NCI-H2171 (cell line): ENCODE measurements at regions not wholly inside any gene's neighbourhood (a gene's known extent, or its start where the extent isn't known, plus 50 kb on each side); places are given as distances from the start of the nearest gene placed in this dataset.
"Not testable (repeated sequence)": the region's sequence is repeated elsewhere in the genome, so short reads cannot be mapped to it uniquely, and the experiment has no call there.

Experiments used
- DNase-seq: peaks from one replicate; lab custom pipeline; 2025; lab: John Stamatoyannopoulos, UW

DNA sequence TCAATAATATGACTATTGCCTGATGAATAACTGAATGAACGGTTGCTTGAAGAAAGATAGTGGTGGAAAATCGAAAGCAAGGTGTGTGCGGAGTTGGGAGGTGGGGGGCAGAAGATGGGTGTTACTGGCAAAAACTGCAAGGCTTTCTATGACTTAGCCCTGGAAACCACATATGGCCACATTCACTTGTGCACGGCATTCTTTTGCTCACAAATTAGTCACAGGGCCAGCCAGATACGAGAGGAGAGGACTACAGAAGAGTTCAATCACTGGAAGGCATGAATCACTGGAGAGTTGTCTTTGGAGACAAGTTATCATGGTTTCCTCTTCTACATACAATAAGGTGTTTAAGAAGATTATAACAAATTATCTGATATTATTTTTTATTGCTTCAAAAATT, 626.5 kb upstream of the CPEB2 start:
- no peak for DNase-seq

DNA sequence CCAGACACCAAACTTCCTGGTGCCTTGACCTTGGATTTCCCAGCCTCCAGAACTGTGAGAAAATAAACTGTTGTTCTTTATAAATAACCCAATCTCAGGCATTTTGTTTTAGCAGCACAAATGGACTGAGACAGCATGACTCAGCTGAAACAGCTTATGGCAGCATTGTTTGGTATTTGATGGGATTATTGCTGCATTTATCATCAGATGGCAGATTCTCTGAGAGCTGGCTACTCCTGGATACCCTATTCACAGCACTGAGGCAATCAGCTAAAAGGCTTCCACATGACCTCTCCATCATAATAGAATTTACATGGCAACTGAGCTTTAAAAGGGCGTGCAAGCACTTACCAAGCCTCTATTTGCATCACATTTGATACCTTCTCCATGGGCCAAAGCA, 623.1 kb upstream of the CPEB2 start:
- no peak for DNase-seq

DNA sequence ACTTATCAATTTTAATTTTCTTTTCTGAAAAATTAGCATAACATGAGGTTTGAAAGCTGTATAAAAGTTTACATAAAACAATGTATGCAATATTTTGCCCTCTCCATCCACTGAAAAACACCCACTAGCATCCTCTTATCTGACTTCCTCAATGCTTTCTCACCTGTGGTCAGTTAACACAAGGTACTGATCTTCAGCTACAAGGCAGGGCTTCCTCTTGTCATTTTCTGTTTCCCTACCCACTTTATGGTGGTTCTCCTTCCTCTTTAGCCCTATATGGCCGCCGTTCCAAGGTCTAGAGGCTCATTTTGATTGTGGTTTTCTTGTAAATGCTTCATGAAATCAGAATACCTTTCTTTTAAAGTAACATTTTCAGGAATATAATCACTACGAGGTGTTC, 618.6 kb upstream of the CPEB2 start:
- no peak for DNase-seq

DNA sequence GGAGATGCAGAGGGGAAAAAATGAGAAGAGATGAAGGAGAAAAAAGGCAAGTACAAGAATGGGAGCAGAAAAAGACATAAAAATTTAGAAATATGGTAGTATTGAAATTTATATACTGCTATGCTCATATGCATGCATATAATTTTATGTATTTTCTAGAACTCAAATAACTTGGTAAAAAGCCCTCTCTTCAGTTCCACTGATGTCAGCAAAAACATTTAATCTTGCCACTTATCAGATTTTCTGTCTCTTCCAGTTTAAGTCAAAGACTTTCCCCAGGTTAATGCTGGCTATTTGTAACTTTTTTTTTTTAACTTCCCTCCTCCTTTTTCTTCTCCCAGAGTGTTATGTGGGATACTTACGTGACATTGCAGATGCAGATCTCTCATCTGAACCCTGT, 617.5 kb upstream of the CPEB2 start:
- no peak for DNase-seq

DNA sequence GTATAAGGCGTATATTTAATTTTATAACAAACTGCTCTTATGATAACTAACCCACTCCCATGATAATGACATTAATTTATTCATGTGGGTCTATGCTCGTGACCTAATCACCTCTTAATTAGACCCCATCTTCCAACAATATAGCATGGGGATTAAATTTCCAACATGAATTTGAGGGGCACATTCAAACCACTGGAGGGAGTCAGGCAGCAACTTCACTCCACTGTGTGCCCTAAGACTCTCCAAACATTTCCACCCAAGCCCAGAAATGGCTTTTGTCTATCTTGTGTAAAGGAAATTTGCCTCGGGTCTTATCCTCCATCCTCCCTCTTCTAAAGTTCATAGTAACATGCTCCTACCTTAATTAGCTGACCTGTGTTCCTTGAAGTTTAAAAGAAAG, 616.1 kb upstream of the CPEB2 start:
- DNase-seq, result no peak

DNA sequence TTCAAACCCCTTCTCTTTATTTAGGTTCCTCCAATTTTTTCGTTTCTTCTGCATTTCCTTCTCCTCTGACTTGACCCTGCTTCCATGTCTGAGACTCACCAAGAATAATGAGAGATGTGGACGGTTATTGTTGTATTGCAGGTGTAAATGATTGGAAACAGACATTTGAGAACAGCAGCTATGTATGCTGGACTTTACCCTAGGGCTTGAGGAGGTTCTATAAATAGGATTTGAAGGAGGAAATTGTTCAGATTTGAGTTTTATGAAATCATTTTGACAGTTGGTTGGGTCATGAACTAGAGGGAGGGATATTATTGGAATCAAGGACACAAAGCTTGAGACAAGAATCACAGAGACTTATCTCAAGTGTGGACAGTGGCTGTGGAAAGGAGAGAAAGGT, 614.6 kb upstream of the CPEB2 start:
- no peak for DNase-seq

DNA sequence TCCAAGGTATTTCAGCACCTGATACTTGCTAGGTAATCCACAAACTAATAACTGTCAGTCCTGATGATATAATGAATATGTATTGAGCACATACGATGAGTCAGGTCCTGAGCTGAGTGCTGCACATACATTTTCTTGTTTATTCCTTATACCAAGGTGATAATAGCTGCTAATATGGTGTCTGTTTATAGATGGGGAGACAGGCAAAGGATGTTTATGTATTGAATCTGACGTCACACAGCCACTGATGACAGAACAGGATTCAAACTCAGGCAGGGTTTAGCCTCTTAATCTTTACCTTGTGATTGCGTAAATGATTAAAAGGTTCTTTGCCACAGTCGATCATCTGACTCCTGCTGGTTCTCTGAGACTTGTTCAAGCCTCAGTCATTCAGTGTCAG, 609.9 kb upstream of the CPEB2 start:
- no peak for DNase-seq

DNA sequence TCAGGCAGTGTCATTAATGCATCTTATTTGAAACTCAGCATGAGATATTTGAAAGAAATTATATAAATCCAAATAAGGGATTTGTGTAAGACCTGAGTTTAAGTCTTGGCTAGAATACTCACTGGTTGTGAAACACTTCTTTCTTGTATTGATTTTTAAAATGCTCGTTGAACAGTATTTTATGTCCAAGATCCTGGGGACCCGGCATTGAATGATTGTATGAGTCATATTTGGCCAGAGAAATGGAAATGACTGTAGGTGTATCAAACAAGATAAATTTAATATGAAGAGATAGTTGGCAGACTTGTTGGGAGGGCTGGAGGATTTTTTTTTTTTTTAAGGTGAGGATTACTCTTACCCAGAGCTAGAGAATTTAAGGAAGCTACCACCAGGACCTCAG, 606.1 kb upstream of the CPEB2 start:
- no peak for DNase-seq

DNA sequence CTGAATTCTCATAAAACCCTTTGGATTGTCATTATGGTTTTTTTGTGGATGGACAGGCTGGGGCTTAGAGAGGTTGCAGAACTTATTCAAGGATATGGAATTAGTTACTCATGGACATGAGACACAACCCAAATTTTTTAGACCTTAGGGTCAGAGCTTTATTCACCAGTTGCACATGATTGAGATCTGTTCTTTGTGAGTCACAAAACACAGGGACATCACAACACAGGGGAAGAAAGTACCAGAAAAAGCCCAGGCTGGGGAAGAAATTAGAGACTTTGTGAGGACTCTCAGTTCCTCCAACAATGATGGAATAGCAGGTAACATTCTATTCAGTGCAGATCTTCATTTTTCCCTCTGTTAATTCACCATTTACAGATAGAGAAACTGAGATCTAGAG, 602.4 kb upstream of the CPEB2 start:
- no peak for DNase-seq

DNA sequence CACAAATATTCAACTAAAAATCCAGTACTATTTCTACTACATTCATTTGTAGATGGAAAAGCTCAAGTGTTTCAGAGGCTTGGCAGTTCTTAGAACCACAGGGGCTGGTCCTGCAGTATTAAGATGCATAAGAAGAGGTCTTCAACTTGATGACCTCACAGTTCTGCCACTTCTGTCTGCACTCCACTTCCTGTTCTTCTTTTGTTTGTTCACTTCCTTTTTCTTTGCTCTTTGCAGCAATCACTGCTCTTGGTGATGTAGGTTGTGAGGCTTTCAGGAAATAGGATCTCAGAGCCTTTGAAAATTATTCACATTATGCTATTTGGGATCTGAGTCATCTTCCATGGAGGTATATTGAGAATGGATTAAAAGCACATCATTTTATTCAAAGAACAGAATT, 602.0 kb upstream of the CPEB2 start:
- DNase-seq, result no peak

DNA sequence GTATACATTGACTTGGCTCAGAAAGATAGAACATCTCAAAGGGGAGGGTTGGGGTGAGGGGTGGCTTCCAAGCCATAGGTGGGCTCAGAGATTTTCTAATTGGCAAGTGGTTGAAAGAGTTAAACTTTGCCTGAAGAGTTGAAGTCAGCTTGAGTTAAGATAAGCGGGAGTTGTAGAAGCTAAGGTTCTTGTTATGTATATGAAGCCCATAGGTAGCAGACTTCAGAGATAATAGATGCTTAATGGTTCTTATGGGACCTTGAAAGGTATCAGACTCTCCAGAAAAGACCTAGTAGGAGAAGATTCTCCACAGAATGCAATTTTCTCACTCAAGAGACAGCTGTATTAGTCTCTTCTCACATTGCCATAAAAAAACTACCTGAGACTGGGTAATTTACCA, 599.1 kb upstream of the CPEB2 start:
- no peak for DNase-seq

DNA sequence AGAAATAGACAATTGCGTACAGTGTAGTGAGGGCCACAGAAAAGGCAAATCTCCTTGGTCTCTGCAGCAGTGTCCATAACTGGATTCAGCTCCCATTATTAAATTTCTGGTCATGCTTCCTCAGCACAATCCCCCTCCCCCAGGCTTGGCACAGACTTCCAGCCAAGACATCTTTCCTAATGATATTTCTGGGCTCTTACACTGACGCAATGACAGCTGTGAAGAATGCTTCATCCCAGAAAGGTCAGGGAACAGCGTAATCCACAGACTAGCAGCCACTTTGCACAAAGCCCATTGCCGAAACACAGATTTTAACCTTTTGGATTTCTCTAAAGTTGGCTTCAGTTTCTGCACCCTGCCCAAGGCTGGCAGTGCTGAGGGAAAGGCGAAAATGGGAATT, 597.6 kb upstream of the CPEB2 start:
- no peak for DNase-seq

DNA sequence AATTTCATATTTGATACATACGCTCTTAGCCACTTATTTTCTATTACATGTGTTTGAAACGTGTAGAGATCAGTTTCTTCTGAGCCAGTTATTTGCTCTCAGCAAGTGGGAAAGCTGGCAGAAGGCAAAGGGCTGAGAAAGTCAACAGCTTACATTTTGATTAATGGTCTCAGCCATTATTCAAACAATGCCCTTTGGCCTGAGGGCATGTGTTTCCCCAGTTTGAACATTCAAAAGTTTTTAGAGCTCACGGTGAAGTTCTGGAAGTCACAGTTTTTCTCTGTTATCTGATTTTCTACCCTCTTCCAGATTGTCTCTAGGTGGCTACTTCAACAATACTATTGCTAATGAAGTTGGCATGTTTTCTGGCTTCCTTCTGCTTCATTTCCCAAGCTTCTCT, 591.8 kb upstream of the CPEB2 start:
- no peak for DNase-seq

DNA sequence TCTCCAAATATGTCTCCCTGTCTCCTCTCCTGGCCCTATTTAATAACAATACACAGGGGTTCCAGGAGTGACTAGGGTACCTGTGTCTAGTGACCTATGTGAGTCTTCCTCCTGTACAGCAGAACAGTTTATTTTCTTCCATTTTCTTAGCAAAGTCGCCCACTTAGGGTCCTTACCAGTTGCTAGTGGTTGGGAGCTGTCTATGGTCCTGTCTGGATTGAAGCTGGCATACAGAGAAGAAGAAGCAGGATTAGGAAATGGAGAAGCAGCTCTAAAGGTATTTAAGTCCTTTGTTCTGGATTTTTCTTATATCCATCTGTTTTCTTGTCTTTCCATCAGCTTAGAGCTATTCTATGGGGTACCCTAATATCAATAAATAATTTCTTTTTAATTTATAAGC, 587.1 kb upstream of the CPEB2 start:
- DNase-seq, result no peak

DNA sequence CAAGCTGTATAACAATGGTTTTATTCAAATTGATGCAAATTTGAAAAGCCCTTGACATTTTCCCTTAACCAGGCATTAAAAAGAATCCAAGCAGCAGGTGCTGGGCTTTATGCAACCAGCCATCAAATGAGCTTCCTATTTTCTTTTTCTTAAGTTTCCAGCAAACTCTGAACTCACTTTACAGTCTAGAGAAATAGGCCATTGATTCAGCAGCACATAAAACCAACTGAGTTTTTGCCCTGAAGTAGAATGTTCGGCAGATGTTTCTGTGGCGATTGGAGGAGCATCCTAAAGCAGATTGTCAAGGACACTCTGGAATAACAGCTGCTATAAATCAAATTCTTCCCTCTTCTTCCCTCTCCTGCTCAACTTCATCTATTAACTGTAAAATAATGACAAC, 582.8 kb upstream of the CPEB2 start:
- no peak for DNase-seq

DNA sequence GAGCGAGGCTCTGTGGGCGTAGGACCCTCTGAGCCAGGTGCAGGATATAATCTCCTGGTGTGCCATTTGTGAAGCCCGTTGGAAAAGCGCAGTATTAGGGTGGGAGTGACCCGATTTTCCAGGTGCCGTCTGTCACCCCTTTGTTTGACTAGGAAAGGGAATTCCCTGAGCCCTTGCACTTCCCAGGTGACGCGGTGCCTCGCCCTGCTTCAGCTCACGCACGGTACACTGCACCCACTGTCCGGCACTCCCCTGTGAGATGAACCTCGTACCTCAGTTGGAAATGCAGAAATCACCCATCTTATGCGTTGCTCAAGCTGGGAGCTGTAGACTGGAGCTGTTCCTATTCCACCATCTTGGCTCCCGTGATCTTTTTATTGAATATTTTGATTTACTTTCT, 576.0 kb upstream of the CPEB2 start:
- not testable (repeated sequence) for DNase-seq

DNA sequence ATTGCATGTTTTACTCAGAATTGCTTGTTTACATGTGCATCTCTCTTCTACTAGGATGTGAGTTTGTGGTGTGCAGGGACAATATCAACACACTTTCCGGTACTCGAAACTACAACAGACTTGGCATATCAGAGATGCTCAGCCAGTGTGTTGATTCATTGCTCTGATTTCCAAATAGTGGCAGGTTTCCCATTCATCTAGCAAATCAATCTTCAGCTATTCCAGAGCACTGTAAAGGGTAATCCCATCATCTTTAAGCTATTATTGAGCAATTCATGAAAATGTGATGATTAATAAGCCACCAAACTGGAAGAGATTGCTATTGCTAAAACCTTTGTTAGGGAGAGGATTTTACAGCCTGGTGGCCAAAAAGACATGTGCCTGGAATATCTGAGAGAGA, 574.2 kb upstream of the CPEB2 start:
- no peak for DNase-seq

DNA sequence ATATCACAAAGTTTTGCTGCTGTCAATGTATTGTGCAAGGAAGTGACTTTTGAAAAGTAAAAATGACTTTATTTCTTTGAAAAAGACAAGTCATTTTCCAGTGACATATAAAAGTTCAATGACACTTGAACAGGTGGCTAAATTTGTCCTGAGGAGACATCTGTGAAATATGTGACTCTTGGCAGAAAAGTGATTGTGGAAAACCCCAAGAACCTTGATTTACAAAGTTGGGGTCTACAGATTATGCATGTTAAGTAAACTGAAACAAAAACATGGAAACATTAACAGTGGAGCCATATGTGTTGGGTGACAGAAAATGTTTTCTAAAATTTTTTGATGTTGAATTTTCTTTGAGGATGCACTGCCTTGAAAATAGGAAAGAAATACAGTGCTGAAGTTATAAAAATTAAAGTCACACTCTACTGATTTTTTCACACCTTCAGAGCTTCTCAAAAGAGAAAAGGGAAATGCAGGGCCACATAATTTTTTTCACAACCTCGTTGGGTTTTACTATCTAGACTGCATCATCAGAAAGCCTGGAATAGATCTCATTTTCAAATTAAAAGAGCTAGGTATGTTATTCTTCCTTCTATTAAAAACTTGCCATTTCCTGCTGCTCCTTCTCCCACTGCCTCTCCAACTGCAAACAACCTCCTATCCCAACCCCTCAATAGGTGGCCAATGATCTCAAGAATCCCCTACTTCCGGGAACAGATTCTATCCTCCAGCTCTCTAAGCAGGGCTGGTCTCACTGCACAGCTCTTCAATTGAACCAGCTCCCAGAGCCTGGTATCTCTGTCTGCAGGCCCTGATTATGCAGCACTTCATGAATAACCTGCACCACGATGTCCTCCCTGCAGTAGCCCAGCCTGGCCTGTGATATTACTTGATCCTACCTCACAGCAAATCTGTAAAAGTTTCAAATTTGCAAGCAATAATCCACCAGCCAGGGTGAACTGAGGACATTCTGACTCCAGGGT, 570.8 kb upstream of the CPEB2 start:
- no peak for DNase-seq

DNA sequence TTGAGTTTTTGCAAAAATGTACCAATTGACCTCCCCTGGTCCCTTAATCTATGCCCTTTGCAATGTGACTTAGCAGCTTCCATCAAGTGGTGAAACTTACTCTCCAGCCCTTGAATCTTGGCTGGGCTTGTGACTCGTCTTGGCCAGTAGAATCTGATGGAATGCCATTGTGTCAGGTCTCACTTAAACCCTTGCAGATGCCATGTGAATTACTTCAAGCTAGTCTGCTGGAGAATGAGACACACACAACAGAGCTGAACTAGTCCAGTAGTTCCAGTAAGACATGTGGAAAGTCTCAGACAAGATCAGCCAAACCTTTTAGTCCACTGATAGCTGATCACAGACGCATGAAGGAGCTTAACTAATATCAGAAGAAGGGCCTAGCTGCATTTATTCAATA, 567.8 kb upstream of the CPEB2 start:
- DNase-seq, result no peak

DNA sequence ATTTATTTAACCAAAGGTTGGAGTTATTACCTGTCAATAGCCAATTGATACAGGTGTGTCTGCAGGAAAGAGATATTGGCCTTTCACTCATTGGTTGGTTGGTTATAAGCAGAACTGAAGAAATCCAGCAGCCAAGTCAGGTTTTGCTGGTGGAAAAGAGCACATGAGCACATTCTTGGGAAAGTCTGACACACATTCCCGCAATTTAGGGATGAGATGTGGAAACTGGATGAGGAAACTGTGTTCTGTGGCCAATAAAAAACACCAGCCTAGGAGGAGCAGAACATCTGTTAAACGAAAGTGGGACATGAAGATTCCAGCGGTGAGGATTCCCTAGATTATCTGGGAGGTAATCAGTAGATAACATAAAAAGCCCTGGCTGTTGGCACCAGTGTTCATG, 567.4 kb upstream of the CPEB2 start:
- DNase-seq, result no peak

DNA sequence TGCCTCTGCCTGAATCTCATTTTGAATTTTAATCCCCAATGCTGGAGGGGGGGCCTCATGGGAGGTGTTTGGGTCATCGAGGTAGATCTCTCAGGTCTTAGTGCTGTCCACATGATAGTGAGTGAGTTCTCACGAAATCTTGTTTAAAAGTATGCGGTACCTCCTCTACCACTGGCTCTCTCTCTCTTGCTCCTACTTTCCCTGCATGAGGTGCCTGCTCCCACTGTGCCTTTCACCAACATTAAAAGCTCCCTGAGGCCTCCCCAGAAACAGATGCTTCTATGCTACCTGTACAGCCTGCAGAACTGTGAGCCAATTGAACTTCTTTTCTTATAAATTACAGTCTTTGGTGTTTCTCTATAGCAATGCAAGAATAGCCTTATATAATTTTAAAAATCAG, 560.7 kb upstream of the CPEB2 start:
- no peak for DNase-seq

DNA sequence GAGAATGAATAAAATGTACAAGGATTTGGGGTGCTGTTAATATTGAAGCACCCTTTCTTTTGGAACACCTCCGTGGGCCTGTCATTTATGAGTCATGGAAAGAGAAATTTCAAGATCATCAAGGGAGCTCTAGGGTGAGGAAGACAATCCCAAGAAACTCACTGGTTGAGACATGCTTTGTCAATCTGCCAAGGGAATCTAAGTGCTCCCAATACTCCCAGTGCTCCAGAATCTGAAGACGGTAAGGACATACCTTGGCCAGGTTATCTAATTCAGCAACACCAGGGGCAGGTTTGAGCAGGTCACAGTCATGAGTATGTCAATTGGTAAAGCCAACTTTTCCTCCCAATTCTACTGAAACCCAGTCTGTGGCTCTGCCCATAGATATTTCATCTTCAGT, 556.4 kb upstream of the CPEB2 start:
- DNase-seq, result no peak

DNA sequence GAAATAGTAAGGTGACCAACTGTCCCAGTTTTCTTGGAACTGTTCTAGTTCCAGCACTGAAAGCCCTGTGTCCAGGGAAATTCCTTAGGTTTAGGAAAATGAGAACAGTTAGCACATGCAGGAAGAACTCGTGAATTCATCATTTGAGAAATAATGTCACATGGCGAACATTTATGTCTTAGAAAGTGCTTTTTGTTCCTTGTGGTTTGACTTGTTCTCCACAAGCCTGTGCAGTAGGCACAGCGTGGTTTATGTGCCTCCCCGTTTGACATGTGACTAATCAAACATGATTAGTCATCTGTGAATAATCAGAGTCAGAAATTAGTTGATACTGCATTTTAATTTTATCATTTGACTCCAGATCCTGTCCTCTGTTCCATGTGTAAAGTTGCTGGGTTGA, 556.0 kb upstream of the CPEB2 start:
- no peak for DNase-seq

DNA sequence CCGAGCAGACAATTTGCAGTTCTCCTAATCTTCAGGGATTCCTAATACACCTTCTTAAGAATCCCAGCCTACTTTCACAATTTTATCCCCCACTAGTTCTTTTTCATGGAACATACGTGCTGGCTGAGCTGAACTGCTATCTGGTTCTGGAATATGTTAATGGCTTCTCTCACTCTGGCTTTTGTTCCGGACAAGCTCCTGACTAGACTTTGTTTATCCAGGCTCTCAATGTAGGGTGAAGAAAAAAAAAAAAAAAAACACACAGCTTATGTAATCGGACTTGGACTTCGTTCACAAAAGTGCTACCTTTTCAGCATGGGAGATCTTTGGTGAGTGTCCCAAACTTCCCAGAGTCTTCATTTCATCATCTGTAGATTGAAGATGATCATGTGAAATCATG, 555.4 kb upstream of the CPEB2 start:
- DNase-seq, result no peak
